ENCODE measurements at regions not wholly inside any gene's neighbourhood (a gene's known extent, or its start where the extent isn't known, plus 50 kb on each side); places are given as distances from the start of the nearest gene placed in this dataset.

DNA sequence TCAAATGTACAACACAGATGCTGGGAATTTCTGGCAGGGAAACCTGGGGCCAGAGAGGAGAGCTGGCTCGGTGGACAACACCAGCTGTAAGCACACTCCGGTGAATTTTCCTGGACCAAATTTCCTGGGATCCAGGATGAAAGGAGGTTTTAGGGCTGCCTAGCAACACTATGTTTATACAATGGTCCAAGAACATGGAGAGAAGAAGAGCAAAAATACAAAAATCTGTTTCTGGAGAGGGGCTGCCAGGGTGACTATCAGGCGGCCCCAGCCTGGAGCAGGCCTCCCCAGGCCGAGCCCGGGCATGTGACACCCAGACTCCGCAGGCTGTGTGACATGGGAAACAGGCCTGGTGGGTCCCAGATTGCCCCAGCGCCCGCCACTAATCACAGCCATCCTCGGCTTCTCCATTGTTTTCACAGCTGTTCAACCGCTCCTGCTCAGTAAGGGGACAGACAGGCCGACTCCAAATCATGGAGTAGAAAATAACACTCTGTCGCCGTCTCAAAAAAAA, 336.0 kb upstream of the NFIA start:
- TF ChIP-seq EZH2phosphoT487 (IDR thresholded peaks at IDR 0.05; ENCODE audit: borderline replicate concordance, low read depth, low read length) = no peak
- TF ChIP-seq, protein P1, sequence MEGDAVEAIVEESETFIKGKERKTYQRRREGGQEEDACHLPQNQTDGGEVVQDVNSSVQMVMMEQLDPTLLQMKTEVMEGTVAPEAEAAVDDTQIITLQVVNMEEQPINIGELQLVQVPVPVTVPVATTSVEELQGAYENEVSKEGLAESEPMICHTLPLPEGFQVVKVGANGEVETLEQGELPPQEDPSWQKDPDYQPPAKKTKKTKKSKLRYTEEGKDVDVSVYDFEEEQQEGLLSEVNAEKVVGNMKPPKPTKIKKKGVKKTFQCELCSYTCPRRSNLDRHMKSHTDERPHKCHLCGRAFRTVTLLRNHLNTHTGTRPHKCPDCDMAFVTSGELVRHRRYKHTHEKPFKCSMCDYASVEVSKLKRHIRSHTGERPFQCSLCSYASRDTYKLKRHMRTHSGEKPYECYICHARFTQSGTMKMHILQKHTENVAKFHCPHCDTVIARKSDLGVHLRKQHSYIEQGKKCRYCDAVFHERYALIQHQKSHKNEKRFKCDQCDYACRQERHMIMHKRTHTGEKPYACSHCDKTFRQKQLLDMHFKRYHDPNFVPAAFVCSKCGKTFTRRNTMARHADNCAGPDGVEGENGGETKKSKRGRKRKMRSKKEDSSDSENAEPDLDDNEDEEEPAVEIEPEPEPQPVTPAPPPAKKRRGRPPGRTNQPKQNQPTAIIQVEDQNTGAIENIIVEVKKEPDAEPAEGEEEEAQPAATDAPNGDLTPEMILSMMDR (conservative IDR thresholded peaks at IDR 0.05; ENCODE audit: low read length) = no peak

All from OCI-LY7 (cell line).